ENCODE measurements at regions not wholly inside any gene's neighbourhood (a gene's known extent, or its start where the extent isn't known, plus 50 kb on each side); places are given as distances from the start of the nearest gene placed in this dataset.
"Not testable (repeated sequence)": the region's sequence is repeated elsewhere in the genome, so short reads cannot be mapped to it uniquely, and the experiment has no call there.

- DNase-seq (ENCODE audit: low read depth) = no peak
Measured at GRCh38 chr3:14057701-14058100, 67.0 kb downstream of the CHCHD4 start.

GRCh38 chr3:14047841-14048240, 76.8 kb downstream of the CHCHD4 start:
- DNase-seq (ENCODE audit: low read depth) = no peak

GRCh38 chr3:14047027-14047426, 77.6 kb downstream of the CHCHD4 start:
- no peak for DNase-seq (ENCODE audit: low read depth)

- DNase-seq (ENCODE audit: low read depth) = peak; percentile 45
Measured at GRCh38 chr3:14042680-14043079, 82.0 kb downstream of the CHCHD4 start.

- no peak for DNase-seq (ENCODE audit: low read depth)
Measured at GRCh38 chr3:14039149-14039548, 85.5 kb downstream of the CHCHD4 start.

GRCh38 chr3:14037211-14037610, 87.5 kb downstream of the CHCHD4 start:
- DNase-seq (ENCODE audit: low read depth) = no peak

GRCh38 chr3:14033023-14033422, 91.6 kb downstream of the CHCHD4 start:
- DNase-seq (ENCODE audit: low read depth) = no peak

- no peak for DNase-seq (ENCODE audit: low read depth)
Measured at GRCh38 chr3:14031271-14031670, 93.4 kb downstream of the CHCHD4 start.

GRCh38 chr3:14029390-14029995, 95.2 kb downstream of the CHCHD4 start:
- not testable (repeated sequence) for DNase-seq (ENCODE audit: low read depth)

- DNase-seq (ENCODE audit: low read depth) = not testable (repeated sequence)
Measured at GRCh38 chr3:14028122-14028521, 96.5 kb downstream of the CHCHD4 start.

- DNase-seq (ENCODE audit: low read depth) = no peak
Measured at GRCh38 chr3:14019459-14019858, 105.2 kb downstream of the CHCHD4 start.

- DNase-seq (ENCODE audit: low read depth) = no peak
Measured at GRCh38 chr3:14016900-14017475, 107.7 kb downstream of the CHCHD4 start.

GRCh38 chr3:14007006-14007405, 117.7 kb downstream of the CHCHD4 start:
- no peak for DNase-seq (ENCODE audit: low read depth)

GRCh38 chr3:14001136-14001535, 121.3 kb upstream of the WNT7A start:
- DNase-seq (ENCODE audit: low read depth) = no peak

- DNase-seq (ENCODE audit: low read depth) = no peak
Measured at GRCh38 chr3:14000556-14000955, 120.7 kb upstream of the WNT7A start.

- no peak for DNase-seq (ENCODE audit: low read depth)
Measured at GRCh38 chr3:13998831-13999230, 119.0 kb upstream of the WNT7A start.

GRCh38 chr3:13995216-13995615, 115.3 kb upstream of the WNT7A start:
- DNase-seq (ENCODE audit: low read depth) = not testable (repeated sequence)

GRCh38 chr3:13988925-13989324, 109.1 kb upstream of the WNT7A start:
- not testable (repeated sequence) for DNase-seq (ENCODE audit: low read depth)

GRCh38 chr3:13976469-13976868, 96.6 kb upstream of the WNT7A start:
- DNase-seq (ENCODE audit: low read depth) = no peak

GRCh38 chr3:13975686-13976085, 95.8 kb upstream of the WNT7A start:
- no peak for DNase-seq (ENCODE audit: low read depth)

GRCh38 chr3:13972679-13973379, 93.0 kb upstream of the WNT7A start:
- no peak for DNase-seq (ENCODE audit: low read depth)

GRCh38 chr3:13966302-13966701, 86.4 kb upstream of the WNT7A start:
- no peak for DNase-seq (ENCODE audit: low read depth)

- no peak for DNase-seq (ENCODE audit: low read depth)
Measured at GRCh38 chr3:13963137-13963886, 83.4 kb upstream of the WNT7A start.
